Bronchial epithelial cell (primary cell): ENCODE measurements at regions not wholly inside any gene's neighbourhood (a gene's known extent, or its start where the extent isn't known, plus 50 kb on each side); places are given as distances from the start of the nearest gene placed in this dataset.
A peak's percentile ranks its signal among the peaks of the same experiment; 100 is the strongest.

ENCODE experiments used
- DNase-seq: peaks from one replicate; pipeline ENCODE4 v3.0.0-alpha.2; 2010; ENCODE audit warnings: low read depth
- FAIRE-seq: peaks from 2 replicates; lab custom pipeline; 2011; peaks lifted over from hg19 to GRCh38; lab: Jason Lieb, UNC
- H3K27me3 ChIP-seq: 2 replicates; pipeline ENCODE4 v1.5.1; 2011; ENCODE audit warnings: low read length; ENCODE audit not compliant: control insufficient read depth, insufficient read depth
- H3K36me3 ChIP-seq: 2 replicates; pipeline ENCODE4 v1.5.1; 2011; ENCODE audit warnings: low read length; ENCODE audit not compliant: control insufficient read depth, insufficient read depth
- H3K4me3 ChIP-seq: 2 replicates; pipeline ENCODE4 v1.5.1; 2011; ENCODE audit warnings: mild to moderate bottlenecking, low read depth, low read length, control low read depth
- CTCF ChIP-seq: IDR thresholded peaks from 2 replicates; pipeline ENCODE4 v1.5.1; 2011; ENCODE audit warnings: mild to moderate bottlenecking, moderate library complexity, low read length, control low read depth, inconsistent platforms; ENCODE audit not compliant: insufficient read depth, severe bottlenecking

- Histone ChIP-seq H3K27me3 (no peaks in the 10 kb centered on the region), H3K4me3 (no peak overlapping the region), H3K36me3 (no peaks in the 10 kb centered on the region)
- TF ChIP-seq CTCF, result no peak
- FAIRE-seq (peak; percentile 77), DNase-seq (no peak)
Measured at GRCh38 chr6:88263591-88263990, 97.4 kb upstream of the CNR1 start.

GRCh38 chr6:88262332-88262731 is 96.2 kb upstream of the CNR1 start:
- H3K36me3 ChIP-seq, result no peaks in the 10 kb centered on the region
- no peak for DNase-seq
- TF ChIP-seq CTCF, result no peak
- FAIRE-seq, result no peak
- H3K27me3 ChIP-seq, result no peaks in the 10 kb centered on the region
- no peak overlapping the region for H3K4me3 ChIP-seq

GRCh38 chr6:88251301-88251700 is 85.2 kb upstream of the CNR1 start:
- DNase-seq (no peak), FAIRE-seq (no peak)
- no peaks in the 10 kb centered on the region for H3K36me3 ChIP-seq
- no peak overlapping the region for H3K4me3 ChIP-seq
- no peak for TF ChIP-seq CTCF
- no peaks in the 10 kb centered on the region for H3K27me3 ChIP-seq

- FAIRE-seq, result no peak
- Histone ChIP-seq H3K4me3 (no peak overlapping the region), H3K27me3 (no peaks in the 10 kb centered on the region), H3K36me3 (no peaks in the 10 kb centered on the region)
- no peak for TF ChIP-seq CTCF
- DNase-seq, result no peak
Measured at GRCh38 chr6:88248709-88249321, 82.7 kb upstream of the CNR1 start.

GRCh38 chr6:88246654-88247053 is 80.5 kb upstream of the CNR1 start:
- no peak for FAIRE-seq
- Histone ChIP-seq H3K36me3 (no peaks in the 10 kb centered on the region), H3K4me3 (no peak overlapping the region), H3K27me3 (no peaks in the 10 kb centered on the region)
- no peak for TF ChIP-seq CTCF
- DNase-seq, result no peak

- no peak for TF ChIP-seq CTCF
- Histone ChIP-seq H3K27me3 (no peaks in the 10 kb centered on the region), H3K4me3 (no peak overlapping the region), H3K36me3 (no peaks in the 10 kb centered on the region)
- FAIRE-seq (no peak), DNase-seq (no peak)
Measured at GRCh38 chr6:88244721-88245120, 78.6 kb upstream of the CNR1 start.
